HFF-Myc (cell line): ENCODE measurements at regions not wholly inside any gene's neighbourhood (a gene's known extent, or its start where the extent isn't known, plus 50 kb on each side); places are given as distances from the start of the nearest gene placed in this dataset.
"Not testable (repeated sequence)": the region's sequence is repeated elsewhere in the genome, so short reads cannot be mapped to it uniquely, and the experiment has no call there.

ENCODE experiments used
- DNase-seq: peaks from one replicate; pipeline ENCODE4 v3.0.0-alpha.2; 2011; ENCODE audit warnings: low read depth; ENCODE audit errors: extremely low read depth
- H3K4me3 ChIP-seq: replicated peaks from 2 replicates; pipeline ENCODE4 v1.5.1; 2011; ENCODE audit warnings: low read depth, mild to moderate bottlenecking, control low read depth, low read length
- TF ChIP-seq, protein P1 (sequence below): IDR thresholded peaks from 2 replicates; pipeline ENCODE4 v1.5.1; 2012; ENCODE audit warnings: mild to moderate bottlenecking, low read depth, low read length, control low read depth; ENCODE audit errors: missing control alignments

- no peak overlapping the region for H3K4me3 ChIP-seq
- no peak for DNase-seq
- TF ChIP-seq, protein P1, sequence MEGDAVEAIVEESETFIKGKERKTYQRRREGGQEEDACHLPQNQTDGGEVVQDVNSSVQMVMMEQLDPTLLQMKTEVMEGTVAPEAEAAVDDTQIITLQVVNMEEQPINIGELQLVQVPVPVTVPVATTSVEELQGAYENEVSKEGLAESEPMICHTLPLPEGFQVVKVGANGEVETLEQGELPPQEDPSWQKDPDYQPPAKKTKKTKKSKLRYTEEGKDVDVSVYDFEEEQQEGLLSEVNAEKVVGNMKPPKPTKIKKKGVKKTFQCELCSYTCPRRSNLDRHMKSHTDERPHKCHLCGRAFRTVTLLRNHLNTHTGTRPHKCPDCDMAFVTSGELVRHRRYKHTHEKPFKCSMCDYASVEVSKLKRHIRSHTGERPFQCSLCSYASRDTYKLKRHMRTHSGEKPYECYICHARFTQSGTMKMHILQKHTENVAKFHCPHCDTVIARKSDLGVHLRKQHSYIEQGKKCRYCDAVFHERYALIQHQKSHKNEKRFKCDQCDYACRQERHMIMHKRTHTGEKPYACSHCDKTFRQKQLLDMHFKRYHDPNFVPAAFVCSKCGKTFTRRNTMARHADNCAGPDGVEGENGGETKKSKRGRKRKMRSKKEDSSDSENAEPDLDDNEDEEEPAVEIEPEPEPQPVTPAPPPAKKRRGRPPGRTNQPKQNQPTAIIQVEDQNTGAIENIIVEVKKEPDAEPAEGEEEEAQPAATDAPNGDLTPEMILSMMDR: no peak
Observed at GRCh38 chr9:75500479-75500878, 390.0 kb upstream of the PCSK5 start.

- not testable (repeated sequence) for DNase-seq, H3K4me3 ChIP-seq
Observed at GRCh38 chr9:75500940-75501339, 389.5 kb upstream of the PCSK5 start.

DNA sequence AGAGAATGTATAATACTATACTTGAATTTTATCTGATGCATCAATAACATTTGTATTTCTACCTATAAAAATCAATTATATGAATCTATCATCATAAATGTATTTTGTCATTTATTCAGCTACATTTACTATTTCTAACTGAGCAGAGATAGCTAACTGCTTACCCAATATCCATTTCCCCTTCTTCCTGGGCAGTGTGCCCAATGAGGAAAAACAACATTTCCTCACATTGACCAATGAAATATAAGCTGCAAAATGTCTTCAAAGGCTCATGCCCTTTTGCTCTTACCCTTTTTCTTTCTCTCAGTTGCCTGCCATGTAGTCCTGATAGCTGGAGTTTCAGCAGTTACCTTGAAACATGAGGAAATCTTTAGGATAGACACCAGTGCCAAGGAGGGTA, 385.8 kb upstream of the PCSK5 start:
- H3K4me3 ChIP-seq: no peak overlapping the region
- no peak for DNase-seq
- TF ChIP-seq, protein P1: no peak

GRCh38 chr9:75505654-75506053, 384.8 kb upstream of the PCSK5 start:
- TF ChIP-seq, protein P1: no peak
- no peak overlapping the region for H3K4me3 ChIP-seq
- DNase-seq: no peak

DNA sequence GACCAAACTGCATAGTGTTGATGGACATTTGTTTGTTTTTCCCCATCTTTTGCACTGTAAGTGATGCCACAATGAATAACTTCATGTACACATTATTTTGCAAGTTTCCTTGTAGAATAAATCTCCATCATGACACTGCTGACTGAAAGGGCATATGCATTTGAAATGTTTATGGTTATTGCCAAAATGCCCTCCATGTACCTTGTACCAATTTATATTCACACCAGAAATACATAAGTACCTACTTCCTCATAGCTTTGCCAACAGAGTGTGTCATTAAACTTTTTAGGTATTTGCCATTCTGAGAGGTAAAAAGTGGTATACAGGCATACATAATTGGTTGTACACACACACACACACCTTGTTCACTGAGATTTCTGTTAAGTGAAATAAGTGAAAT, 361.0 kb upstream of the PCSK5 start:
- no peak overlapping the region for H3K4me3 ChIP-seq
- TF ChIP-seq, protein P1: no peak
- DNase-seq: no peak

GRCh38 chr9:75531588-75531987, 358.9 kb upstream of the PCSK5 start:
- no peak for DNase-seq
- TF ChIP-seq, protein P1: no peak
- no peak overlapping the region for H3K4me3 ChIP-seq

DNA sequence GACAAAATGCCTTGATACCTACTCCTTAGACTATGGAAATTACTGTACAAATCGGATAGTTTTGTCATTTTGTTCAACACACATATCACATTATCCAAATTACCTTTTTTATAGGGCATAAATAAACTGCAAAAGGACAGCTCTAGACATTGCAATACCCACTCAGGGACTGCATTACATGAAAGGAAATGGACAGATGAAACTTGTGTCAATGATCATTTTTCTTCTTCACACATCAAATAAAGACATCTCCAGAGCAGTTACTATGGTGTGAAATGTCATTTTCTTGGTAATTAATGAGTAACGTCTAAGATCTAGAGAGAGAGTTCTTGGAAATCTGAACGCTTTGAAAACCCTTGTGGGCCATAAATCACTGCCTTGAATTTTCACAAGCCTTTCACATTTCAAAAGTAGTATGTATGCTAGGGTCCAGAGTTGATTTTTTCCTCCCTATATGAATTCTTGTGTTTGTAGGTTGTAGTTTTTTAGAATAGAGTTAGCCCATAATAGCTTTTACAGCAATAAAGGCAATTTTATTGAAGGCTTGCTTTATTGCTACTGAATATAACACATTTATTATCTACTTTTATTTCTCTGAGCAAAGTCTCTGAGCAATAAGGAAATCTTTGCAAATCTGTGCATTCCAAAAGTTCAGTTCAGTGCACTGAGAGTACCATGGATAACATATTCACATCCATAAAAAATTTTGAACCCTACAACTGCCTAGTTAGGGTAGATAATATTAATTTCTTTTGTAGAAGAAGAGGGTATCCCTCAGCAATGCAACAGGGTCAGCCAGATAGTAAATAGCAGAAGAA, 358.0 kb upstream of the PCSK5 start:
- H3K4me3 ChIP-seq: no peak overlapping the region
- no peak for DNase-seq
- TF ChIP-seq, protein P1: no peak
